Chondrocyte (in vitro differentiated cells): ENCODE measurements at regions not wholly inside any gene's neighbourhood (a gene's known extent, or its start where the extent isn't known, plus 50 kb on each side); places are given as distances from the start of the nearest gene placed in this dataset.
A peak's percentile ranks its signal among the peaks of the same experiment; 100 is the strongest.

Experiments used
- DNase-seq: peaks from one replicate; pipeline ENCODE4 v3.0.0; 2021; ENCODE audit warnings: mixed read lengths, low spot score
- H3K27ac Mint-ChIP-seq: one replicate; pipeline ENCODE4 v1.8.0; 2021; ENCODE audit warnings: mild to moderate bottlenecking, moderate library complexity, mixed read lengths; ENCODE audit not compliant: unreplicated experiment
- H3K27me3 Mint-ChIP-seq: 2 replicates; pipeline ENCODE4 v1.8.0; 2021; ENCODE audit warnings: low read depth, mixed read lengths
- H3K36me3 Mint-ChIP-seq: 2 replicates; pipeline ENCODE4 v1.8.0; 2021; ENCODE audit warnings: low read depth, mixed read lengths
- H3K4me1 Mint-ChIP-seq: 2 replicates; pipeline ENCODE4 v1.8.0; 2021; ENCODE audit warnings: low read depth, mild to moderate bottlenecking, mixed read lengths
- H3K4me3 Mint-ChIP-seq: one replicate; pipeline ENCODE4 v1.8.0; 2021; ENCODE audit warnings: mild to moderate bottlenecking, moderate library complexity, mixed read lengths; ENCODE audit not compliant: unreplicated experiment
- H3K9me3 Mint-ChIP-seq: 2 replicates; pipeline ENCODE4 v1.8.0; 2021; ENCODE audit warnings: low read depth, mixed read lengths
- CTCF ChIP-seq: fragments of 200-600 bp; sonication (generic); IDR thresholded peaks from 2 replicates; pipeline ENCODE4 v1.5.0; 2021; ENCODE audit warnings: antibody characterized with exemption, mild to moderate bottlenecking, moderate library complexity

DNA sequence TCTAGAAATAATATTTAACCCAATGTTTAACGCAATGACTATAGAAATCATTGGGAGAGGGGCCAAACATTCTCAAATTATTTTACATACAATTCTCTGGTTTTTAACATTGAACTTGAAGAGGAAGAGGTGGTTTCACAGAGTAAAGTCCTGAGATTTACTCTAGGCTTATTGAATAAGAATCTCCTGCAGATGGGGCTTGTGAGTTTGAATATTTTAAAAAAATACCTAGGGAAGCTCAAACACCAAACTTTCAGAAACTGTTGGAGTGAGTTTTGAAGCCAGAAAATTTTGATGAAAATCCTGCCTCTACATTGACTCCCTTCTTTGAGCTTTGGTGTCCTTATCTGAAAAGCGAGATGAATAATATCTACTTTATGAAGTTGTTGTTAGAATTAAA lies 906.6 kb downstream of the TUSC7 start:
- Mint-ChIP-seq H3K4me3 (no peak overlapping the region), H3K4me1 (peaks cover 3% of the 10 kb centered on the region), H3K27me3 (peaks cover 4% of the 10 kb centered on the region), H3K36me3 (no peaks in the 10 kb centered on the region), H3K9me3 (no peaks in the 10 kb centered on the region), H3K27ac (no peak overlapping the region)
- TF ChIP-seq CTCF: peak; percentile 75
- no peak for DNase-seq

GRCh38 chr3:117617906-117618305 lies 908.3 kb downstream of the TUSC7 start:
- Mint-ChIP-seq H3K36me3 (no peaks in the 10 kb centered on the region), H3K4me1 (peaks cover 7% of the 10 kb centered on the region), H3K9me3 (peaks cover 2% of the 10 kb centered on the region), H3K27me3 (peaks cover 4% of the 10 kb centered on the region), H3K4me3 (no peak overlapping the region), H3K27ac (no peak overlapping the region)
- TF ChIP-seq CTCF: no peak
- no peak for DNase-seq

- no peaks in the 10 kb centered on the region for H3K36me3 Mint-ChIP-seq
- peaks cover 4% of the 10 kb centered on the region for H3K27me3 Mint-ChIP-seq
- peaks cover 7% of the 10 kb centered on the region for H3K4me1 Mint-ChIP-seq
- TF ChIP-seq CTCF: no peak
- no peak overlapping the region for H3K27ac Mint-ChIP-seq
- no peak for DNase-seq
- H3K4me3 Mint-ChIP-seq: no peak overlapping the region
- peaks cover 2% of the 10 kb centered on the region for H3K9me3 Mint-ChIP-seq
Measured at GRCh38 chr3:117618462-117618861, 908.9 kb downstream of the TUSC7 start.

DNA sequence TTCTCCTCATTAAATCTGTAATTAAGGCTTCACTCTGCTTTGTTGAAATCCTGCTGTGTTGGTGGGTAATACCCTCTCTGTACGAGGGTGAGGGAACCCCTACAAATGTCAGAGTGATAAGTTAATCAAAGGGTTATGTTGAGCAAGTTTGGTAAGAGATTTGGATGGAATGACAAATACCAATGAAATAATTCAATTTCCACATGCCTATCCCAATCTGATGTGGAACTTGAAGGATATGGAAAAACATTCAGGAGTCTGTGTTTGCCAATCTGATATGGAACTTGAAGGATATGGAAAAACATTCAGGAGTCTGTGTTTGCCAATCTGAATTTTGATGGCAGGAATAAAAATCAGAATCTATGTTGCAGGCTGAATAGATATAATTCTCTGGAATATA lies 910.2 kb downstream of the TUSC7 start:
- H3K36me3 Mint-ChIP-seq: no peaks in the 10 kb centered on the region
- H3K9me3 Mint-ChIP-seq: peaks cover 2% of the 10 kb centered on the region
- no peak overlapping the region for H3K4me3 Mint-ChIP-seq
- no peak for TF ChIP-seq CTCF
- H3K4me1 Mint-ChIP-seq: peaks cover 7% of the 10 kb centered on the region
- H3K27me3 Mint-ChIP-seq: peaks cover 4% of the 10 kb centered on the region
- H3K27ac Mint-ChIP-seq: no peak overlapping the region
- no peak for DNase-seq

DNA sequence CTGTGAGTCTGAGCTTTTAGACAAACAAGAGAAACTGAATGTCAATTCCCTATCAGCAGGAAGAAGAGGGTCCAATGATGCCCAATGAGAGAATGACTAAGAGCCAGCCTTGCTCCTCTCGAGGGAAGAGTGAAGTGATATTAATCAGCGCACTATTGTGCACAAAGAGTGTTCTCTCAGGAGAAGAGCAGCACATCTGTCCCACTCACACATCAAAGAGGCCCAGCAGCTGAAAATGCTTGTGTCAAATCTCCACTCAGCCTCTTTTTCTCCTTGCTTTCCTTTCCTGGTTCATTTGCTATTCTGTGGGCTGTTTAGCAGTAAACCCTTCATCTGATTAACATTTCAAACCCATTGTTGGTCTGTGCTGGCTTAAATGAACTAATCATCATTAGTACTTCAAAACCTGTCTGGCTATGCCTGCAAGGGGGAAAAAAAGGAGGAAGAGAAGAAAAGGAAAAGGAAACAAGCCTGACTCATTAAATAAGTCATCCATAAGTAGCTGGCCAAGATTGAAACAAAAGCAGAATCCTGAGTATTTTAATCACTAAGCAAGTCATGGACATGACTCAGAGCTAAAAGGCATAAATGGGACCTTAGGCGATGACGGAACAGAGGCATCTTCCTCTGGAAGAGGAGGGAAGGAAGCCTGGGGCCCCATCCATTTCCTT lies 912.7 kb downstream of the TUSC7 start:
- no peaks in the 10 kb centered on the region for H3K36me3 Mint-ChIP-seq
- peaks cover 2% of the 10 kb centered on the region for H3K9me3 Mint-ChIP-seq
- peak overlapping the region; percentile 2 for H3K27ac Mint-ChIP-seq

More for the DNA sequence above, 912.7 kb downstream of the TUSC7 start:
- TF ChIP-seq CTCF: no peak
- H3K4me1 Mint-ChIP-seq: peaks cover 7% of the 10 kb centered on the region
- H3K27me3 Mint-ChIP-seq: peaks cover 2% of the 10 kb centered on the region
- no peak overlapping the region for H3K4me3 Mint-ChIP-seq
- DNase-seq: no peak
